Right atrium auricular region (tissue), 2 donors: ENCODE measurements at regions not wholly inside any gene's neighbourhood (a gene's known extent, or its start where the extent isn't known, plus 50 kb on each side); places are given as distances from the start of the nearest gene placed in this dataset.

Source experiments
- DNase-seq: peaks from one replicate; pipeline ENCODE4 v3.0.0-alpha.2; 2019; ENCODE audit warnings: low spot score
- H3K27ac ChIP-seq, 2 donors: fragments of 200-600 bp; sonication (generic); 1 replicate in 1 of 2; 2 replicates in 1 of 2; pipeline ENCODE4 v1.5.1; 2016 to 2019
- H3K27me3 ChIP-seq, 2 donors: fragments of 200-600 bp; sonication (generic); one replicate each; pipeline versions ENCODE4 v1.5.1 to v1.6.0; 2017 to 2019
- H3K36me3 ChIP-seq: fragments of 200-600 bp; sonication (generic); one replicate; pipeline ENCODE4 v1.5.1; 2016
- H3K4me1 ChIP-seq, 2 donors: fragments of 200-600 bp; sonication (generic); one replicate each; pipeline versions ENCODE4 v1.5.1 to v1.6.0; 2017 to 2019
- H3K4me3 ChIP-seq, 2 donors: fragments of 200-600 bp; sonication (generic); 1 replicate in 1 of 2; 2 replicates in 1 of 2; pipeline ENCODE4 v1.5.1; 2017 to 2019; ENCODE audit warnings: mild to moderate bottlenecking in 1 of 2, moderate library complexity in 1 of 2
- H3K9me3 ChIP-seq, 2 donors: fragments of 200-600 bp; sonication (generic); one replicate each; pipeline ENCODE4 v1.5.1; 2019
- CTCF ChIP-seq, 2 donors: fragments of 200-600 bp; sonication (generic); IDR thresholded peaks; one replicate each; pipeline ENCODE4 v1.5.1; 2019; ENCODE audit warnings: antibody characterized with exemption in 2 of 2

DNA sequence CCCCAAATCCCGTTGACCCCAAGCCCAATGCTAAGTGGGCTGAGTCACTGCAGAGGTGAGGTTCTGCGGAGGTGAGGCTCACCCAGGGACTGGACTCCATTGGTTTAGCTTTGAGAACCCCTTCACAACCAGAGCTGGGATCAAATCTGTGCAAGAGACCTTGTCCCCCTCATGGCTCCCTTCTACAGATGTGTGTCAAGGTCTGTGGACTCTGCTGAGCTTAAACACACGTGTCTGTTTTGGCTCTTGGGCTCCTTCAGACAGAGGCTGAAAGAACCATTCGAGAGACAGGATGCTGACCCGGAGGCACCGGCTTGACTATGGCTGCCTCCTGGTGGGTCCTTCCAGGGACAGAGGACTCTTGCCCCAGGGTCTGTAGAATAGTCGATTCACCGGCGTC, 190.3 kb downstream of the LPIN1 start:
- Histone ChIP-seq H3K4me1 (peaks cover 0 to 3% of the 10 kb centered on the region in 2 donors), H3K27me3 (no peaks in the 10 kb centered on the region), H3K9me3 (no peaks in the 10 kb centered on the region), H3K4me3 (no peak overlapping the region), H3K36me3 (no peaks in the 10 kb centered on the region), H3K27ac (no peak overlapping the region)
- DNase-seq: no peak
- no peak for TF ChIP-seq CTCF (IDR thresholded peaks at IDR 0.05)

- H3K36me3 ChIP-seq: no peaks in the 10 kb centered on the region
- H3K4me3 ChIP-seq: no peak overlapping the region
- H3K27ac ChIP-seq: peak overlapping the region in 1 of 2 donors; percentile 46
- H3K9me3 ChIP-seq: no peaks in the 10 kb centered on the region
- peak; percentile 88 for DNase-seq
- H3K4me1 ChIP-seq: peaks cover 0 to 3% of the 10 kb centered on the region in 2 donors
- TF ChIP-seq CTCF (IDR thresholded peaks at IDR 0.05): no peak
- H3K27me3 ChIP-seq: no peaks in the 10 kb centered on the region
Measured at GRCh38 chr2:11938196-11938595, 191.8 kb downstream of the LPIN1 start.

GRCh38 chr2:11939523-11939922, 193.1 kb downstream of the LPIN1 start:
- H3K9me3 ChIP-seq: no peaks in the 10 kb centered on the region
- H3K4me1 ChIP-seq: peaks cover 0 to 3% of the 10 kb centered on the region in 2 donors
- H3K27ac ChIP-seq: no peak overlapping the region
- no peaks in the 10 kb centered on the region for H3K27me3 ChIP-seq
- H3K4me3 ChIP-seq: no peak overlapping the region
- no peak for TF ChIP-seq CTCF (IDR thresholded peaks at IDR 0.05)
- no peaks in the 10 kb centered on the region for H3K36me3 ChIP-seq
- no peak for DNase-seq

DNA sequence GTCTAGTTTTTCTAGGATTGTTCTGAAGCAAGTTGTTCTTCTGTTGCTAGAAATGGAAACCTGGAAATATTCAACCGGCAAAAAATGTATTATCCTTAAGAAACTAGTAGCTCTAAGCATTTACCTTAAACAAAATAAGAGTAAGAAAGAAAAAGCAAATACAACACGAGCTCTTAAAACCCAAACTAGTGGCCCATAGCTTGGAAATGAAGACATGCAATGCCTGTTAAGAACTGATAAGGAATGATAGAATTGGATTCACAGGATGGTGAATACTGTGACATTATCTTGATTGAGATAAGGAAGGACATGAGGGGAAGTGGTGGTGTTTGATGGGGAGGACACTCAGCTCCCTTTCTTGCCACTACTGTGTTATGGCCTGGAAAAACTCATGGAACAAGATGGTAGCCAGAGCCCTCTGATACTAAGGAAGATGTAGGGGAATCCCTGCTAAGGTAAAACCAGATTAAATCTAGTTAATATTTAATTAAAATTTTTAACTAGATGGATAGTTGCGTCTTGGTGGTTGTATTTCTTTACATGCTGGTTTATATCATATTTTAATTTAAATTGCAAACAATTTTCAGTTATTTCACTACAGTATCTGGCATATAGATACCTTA, 193.8 kb downstream of the LPIN1 start:
- H3K4me1 ChIP-seq: peaks cover 0 to 3% of the 10 kb centered on the region in 2 donors
- H3K27me3 ChIP-seq: no peaks in the 10 kb centered on the region
- DNase-seq: no peak
- TF ChIP-seq CTCF (IDR thresholded peaks at IDR 0.05): no peak
- H3K9me3 ChIP-seq: no peaks in the 10 kb centered on the region
- H3K4me3 ChIP-seq: no peak overlapping the region
- H3K36me3 ChIP-seq: no peaks in the 10 kb centered on the region
- no peak overlapping the region for H3K27ac ChIP-seq

DNA sequence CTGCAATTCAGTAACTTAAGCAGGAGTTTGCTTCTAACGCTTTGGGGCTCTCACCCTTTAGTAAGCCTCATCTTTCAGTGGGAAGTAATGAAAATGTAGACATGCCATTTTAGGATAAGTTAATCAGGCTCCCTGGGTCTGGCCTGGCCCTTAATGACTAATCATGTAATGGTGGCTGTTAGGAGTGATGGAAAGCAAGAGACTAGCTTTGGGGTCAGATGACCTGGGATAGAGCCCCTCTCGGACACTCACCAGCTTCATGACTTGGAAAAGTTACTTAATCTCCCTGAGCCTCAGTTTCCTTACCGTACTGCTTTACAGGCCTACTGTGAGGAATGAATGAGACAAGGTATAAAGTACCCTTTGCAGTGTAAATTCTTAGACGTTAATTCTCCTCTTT, 194.4 kb downstream of the LPIN1 start:
- Histone ChIP-seq H3K27ac (no peak overlapping the region), H3K36me3 (no peaks in the 10 kb centered on the region), H3K4me1 (peaks cover 0 to 3% of the 10 kb centered on the region in 2 donors), H3K9me3 (no peaks in the 10 kb centered on the region), H3K27me3 (no peaks in the 10 kb centered on the region), H3K4me3 (no peak overlapping the region)
- no peak for DNase-seq
- TF ChIP-seq CTCF (IDR thresholded peaks at IDR 0.05): no peak
